Liver (tissue), 3 donors: ENCODE measurements at regions not wholly inside any gene's neighbourhood (a gene's known extent, or its start where the extent isn't known, plus 50 kb on each side); places are given as distances from the start of the nearest gene placed in this dataset.

Source experiments
- JUND ChIP-seq, 2 donors: IDR thresholded peaks; 2 replicates each; pipeline ENCODE4 v1.6.1; 2016; ENCODE audit warnings: antibody characterized with exemption in 2 of 2
- RAD21 ChIP-seq, 2 donors: IDR thresholded peaks; 2 replicates each; pipeline ENCODE4 v1.6.1; 2016; ENCODE audit warnings: antibody characterized with exemption in 2 of 2, mild to moderate bottlenecking in 2 of 2
- SP1 ChIP-seq: IDR thresholded peaks from 2 replicates; pipeline ENCODE4 v1.6.1; 2018; ENCODE audit warnings: antibody characterized with exemption, mild to moderate bottlenecking
- YY1 ChIP-seq: IDR thresholded peaks from 2 replicates; pipeline ENCODE4 v1.6.1; 2016; ENCODE audit warnings: antibody characterized with exemption, mild to moderate bottlenecking
- TF ChIP-seq, protein P1 (sequence below): fragments of 150-350 bp; IDR thresholded peaks from 2 replicates; pipeline ENCODE4 v1.5.1; 2017; ENCODE audit warnings: improper control_type of control experiment, low read depth, low read length; ENCODE audit not compliant: missing input control
- donor health status: healthy.
- donor health status: healthy.

DNA sequence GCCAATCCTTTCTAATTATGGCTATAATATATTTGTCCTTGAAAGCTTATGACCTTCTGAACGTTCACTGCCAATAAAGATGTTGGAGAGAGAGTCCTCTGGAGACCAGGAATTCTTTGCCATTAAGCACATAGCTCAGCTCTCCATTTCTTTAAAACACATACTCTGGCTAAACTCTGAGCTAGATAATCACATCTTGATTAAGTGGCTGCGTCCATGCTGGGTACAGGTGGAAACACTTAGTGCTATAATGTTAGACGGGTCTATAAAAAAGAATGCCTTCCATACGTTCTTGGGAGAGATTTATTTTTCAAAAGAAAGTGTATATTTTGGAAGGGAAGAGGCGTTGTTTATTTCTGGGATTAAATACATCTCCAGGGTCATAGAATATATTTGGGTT, 314.5 kb downstream of the LPIN1 start:
- TF ChIP-seq, protein P1, sequence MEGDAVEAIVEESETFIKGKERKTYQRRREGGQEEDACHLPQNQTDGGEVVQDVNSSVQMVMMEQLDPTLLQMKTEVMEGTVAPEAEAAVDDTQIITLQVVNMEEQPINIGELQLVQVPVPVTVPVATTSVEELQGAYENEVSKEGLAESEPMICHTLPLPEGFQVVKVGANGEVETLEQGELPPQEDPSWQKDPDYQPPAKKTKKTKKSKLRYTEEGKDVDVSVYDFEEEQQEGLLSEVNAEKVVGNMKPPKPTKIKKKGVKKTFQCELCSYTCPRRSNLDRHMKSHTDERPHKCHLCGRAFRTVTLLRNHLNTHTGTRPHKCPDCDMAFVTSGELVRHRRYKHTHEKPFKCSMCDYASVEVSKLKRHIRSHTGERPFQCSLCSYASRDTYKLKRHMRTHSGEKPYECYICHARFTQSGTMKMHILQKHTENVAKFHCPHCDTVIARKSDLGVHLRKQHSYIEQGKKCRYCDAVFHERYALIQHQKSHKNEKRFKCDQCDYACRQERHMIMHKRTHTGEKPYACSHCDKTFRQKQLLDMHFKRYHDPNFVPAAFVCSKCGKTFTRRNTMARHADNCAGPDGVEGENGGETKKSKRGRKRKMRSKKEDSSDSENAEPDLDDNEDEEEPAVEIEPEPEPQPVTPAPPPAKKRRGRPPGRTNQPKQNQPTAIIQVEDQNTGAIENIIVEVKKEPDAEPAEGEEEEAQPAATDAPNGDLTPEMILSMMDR, result no peak
- no peak for TF ChIP-seq RAD21 (IDR thresholded peaks at IDR 0.05)
- no peak for TF ChIP-seq JUND (IDR thresholded peaks at IDR 0.05)
- TF ChIP-seq YY1, result no peak
- TF ChIP-seq SP1, result no peak
